ENCODE measurements at regions not wholly inside any gene's neighbourhood (a gene's known extent, or its start where the extent isn't known, plus 50 kb on each side); places are given as distances from the start of the nearest gene placed in this dataset.

- H3K4me3 ChIP-seq (ENCODE audit: low read depth, poor library complexity, severe bottlenecking), result no peak overlapping the region
- WGBS, 2 donors, result 75 to 88% methylated on average over 3 of the region's 3 CpGs
- intact Hi-C loops (cut with DNase I; ENCODE audit: low total_unique reads), result no loop called here
- DNase-seq (ENCODE audit: low spot score in 2 of 2), result no peak
- no peak for TF ChIP-seq POLR2A (IDR thresholded peaks at IDR 0.05)
- no peak for TF ChIP-seq CTCF (IDR thresholded peaks at IDR 0.05)
Observed at GRCh38 chr9:88750832-88751360, 215.9 kb downstream of the NXNL2 start.

- 87 to 91% methylated on average over 8 of the region's 8 CpGs for WGBS, 2 donors
- no peak for DNase-seq (ENCODE audit: low spot score in 2 of 2)
- no peak for TF ChIP-seq POLR2A (IDR thresholded peaks at IDR 0.05)
- no peak for TF ChIP-seq CTCF (IDR thresholded peaks at IDR 0.05)
- intact Hi-C loops (cut with DNase I; ENCODE audit: low total_unique reads), result no loop called here
- H3K4me3 ChIP-seq (ENCODE audit: low read depth, poor library complexity, severe bottlenecking), result no peak overlapping the region
Observed at GRCh38 chr9:88751781-88752180, 216.8 kb downstream of the NXNL2 start.

GRCh38 chr9:88753691-88754367, 218.9 kb downstream of the NXNL2 start:
- H3K4me3 ChIP-seq (ENCODE audit: low read depth, poor library complexity, severe bottlenecking), result no peak overlapping the region
- intact Hi-C loops (cut with DNase I; ENCODE audit: low total_unique reads), result no loop called here
- no peak for TF ChIP-seq POLR2A (IDR thresholded peaks at IDR 0.05)
- TF ChIP-seq CTCF (IDR thresholded peaks at IDR 0.05), result no peak
- DNase-seq (ENCODE audit: low spot score in 2 of 2), result no peak
- 53 to 70% methylated on average over 7 of the region's 7 CpGs for WGBS, 2 donors

GRCh38 chr9:88754452-88754851, 219.5 kb downstream of the NXNL2 start:
- no peak for TF ChIP-seq CTCF (IDR thresholded peaks at IDR 0.05)
- no peak for TF ChIP-seq POLR2A (IDR thresholded peaks at IDR 0.05)
- DNase-seq (ENCODE audit: low spot score in 2 of 2), result peak in 1 of 2 donors; percentile 52
- 91 to 96% methylated on average over 13 of the region's 13 CpGs for WGBS, 2 donors
- intact Hi-C loops (cut with DNase I; ENCODE audit: low total_unique reads), result no loop called here
- H3K4me3 ChIP-seq (ENCODE audit: low read depth, poor library complexity, severe bottlenecking), result no peak overlapping the region

- H3K4me3 ChIP-seq (ENCODE audit: low read depth, poor library complexity, severe bottlenecking), result no peak overlapping the region
- DNase-seq (ENCODE audit: low spot score in 2 of 2), result no peak
- WGBS, 2 donors, result 80 to 84% methylated on average over 5 of the region's 5 CpGs
- no peak for TF ChIP-seq CTCF (IDR thresholded peaks at IDR 0.05)
- TF ChIP-seq POLR2A (IDR thresholded peaks at IDR 0.05), result no peak
- intact Hi-C loops (cut with DNase I; ENCODE audit: low total_unique reads), result no loop called here
Observed at GRCh38 chr9:88754886-88755285, 219.9 kb downstream of the NXNL2 start.

All from lower leg skin (tissue), 4 donors.